ENCODE measurements at regions not wholly inside any gene's neighbourhood (a gene's known extent, or its start where the extent isn't known, plus 50 kb on each side); places are given as distances from the start of the nearest gene placed in this dataset.
"Not testable (repeated sequence)": the region's sequence is repeated elsewhere in the genome, so short reads cannot be mapped to it uniquely, and the experiment has no call there.

- peak; percentile 79 for FAIRE-seq
Measured at GRCh38 chr3:88000853-88001252, 58.0 kb downstream of the CGGBP1 start.

DNA sequence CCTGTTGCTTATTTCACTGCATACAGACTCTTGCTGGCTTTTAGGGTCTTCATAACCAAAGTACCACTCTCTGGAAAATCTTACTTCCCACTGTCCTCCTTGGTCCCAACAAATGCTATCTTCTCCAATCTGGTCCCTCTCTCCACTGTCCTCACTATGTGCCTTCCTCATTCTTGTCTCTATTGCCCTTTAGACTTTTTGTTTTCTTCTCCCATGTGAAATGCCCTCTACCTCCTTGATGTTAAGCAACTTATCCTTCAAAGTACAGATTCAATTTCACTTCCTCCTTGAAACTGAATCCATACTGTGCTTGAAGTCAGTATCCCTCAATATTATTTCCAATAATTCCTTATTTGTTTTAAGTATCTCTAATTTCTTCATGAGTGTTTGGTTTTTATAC lies 60.8 kb downstream of the CGGBP1 start:
- no peak for FAIRE-seq

GRCh38 chr3:87997298-87997697 lies 61.5 kb downstream of the CGGBP1 start:
- FAIRE-seq, result peak; percentile 53

DNA sequence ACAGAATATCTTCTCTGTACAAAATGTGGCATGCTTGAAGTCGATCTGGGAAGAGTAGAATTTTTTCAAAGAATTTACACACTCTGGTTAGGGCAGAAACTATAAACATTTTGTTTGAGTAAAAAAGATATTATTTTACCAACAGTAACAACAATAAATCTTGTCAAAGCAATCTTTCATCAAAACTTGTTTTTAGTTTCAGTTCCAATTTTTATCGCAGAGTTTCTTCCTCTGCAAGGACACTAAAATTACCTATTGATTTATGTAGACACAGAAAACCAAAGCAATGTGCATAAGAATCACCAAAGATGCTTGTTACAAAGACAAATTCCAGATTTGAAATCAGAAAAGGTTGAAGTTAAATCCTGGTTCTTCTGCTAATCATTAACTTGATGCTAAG lies 61.9 kb downstream of the CGGBP1 start:
- peak; percentile 51 for FAIRE-seq

DNA sequence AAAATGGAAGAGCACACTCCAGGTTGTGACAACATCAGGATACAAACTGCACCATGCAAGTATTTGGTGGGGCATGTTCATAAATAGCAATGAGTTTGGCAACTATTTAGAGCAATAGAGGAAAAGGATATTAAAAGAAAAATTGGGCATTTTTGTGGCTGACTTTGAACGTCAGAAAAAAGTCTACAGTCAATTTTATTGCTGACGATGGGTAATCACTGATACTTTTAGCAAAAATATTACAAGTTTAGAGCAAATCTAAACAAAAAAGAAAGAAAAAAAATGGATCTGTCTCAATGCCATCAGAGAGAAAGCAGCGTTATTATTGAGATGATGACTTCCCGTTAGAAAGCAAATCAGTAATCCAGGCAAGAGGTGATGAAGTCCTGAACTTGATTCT lies 65.2 kb downstream of the CGGBP1 start:
- peak; percentile 5 for FAIRE-seq

GRCh38 chr3:87987952-87988351 lies 70.9 kb downstream of the CGGBP1 start:
- no peak for FAIRE-seq

DNA sequence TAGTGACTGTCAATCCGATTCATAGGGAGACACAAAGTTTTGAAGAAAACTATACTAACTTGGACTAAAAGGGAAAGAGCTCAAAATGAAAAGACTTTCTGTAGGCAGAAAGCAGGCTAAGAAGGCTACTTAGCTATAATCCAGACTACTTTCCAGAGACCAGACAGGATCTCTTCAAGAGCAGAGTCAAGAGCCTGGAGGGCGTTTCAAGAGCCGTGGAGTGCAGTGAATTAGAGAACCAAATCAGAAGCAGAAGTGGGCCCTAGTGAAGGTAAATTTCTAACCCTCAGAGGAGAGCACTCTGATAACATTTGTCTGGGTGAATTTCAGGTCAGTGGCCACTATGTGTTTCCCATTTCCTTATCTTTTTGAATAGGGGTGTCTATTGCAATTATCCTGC lies 76.4 kb downstream of the CGGBP1 start:
- FAIRE-seq, result no peak

- FAIRE-seq, result no peak
Measured at GRCh38 chr3:87979527-87979926, 79.3 kb downstream of the CGGBP1 start.

- no peak for FAIRE-seq
Measured at GRCh38 chr3:87977765-87978164, 81.0 kb downstream of the CGGBP1 start.

GRCh38 chr3:87975716-87976115 lies 83.1 kb downstream of the CGGBP1 start:
- FAIRE-seq, result peak; percentile 17

DNA sequence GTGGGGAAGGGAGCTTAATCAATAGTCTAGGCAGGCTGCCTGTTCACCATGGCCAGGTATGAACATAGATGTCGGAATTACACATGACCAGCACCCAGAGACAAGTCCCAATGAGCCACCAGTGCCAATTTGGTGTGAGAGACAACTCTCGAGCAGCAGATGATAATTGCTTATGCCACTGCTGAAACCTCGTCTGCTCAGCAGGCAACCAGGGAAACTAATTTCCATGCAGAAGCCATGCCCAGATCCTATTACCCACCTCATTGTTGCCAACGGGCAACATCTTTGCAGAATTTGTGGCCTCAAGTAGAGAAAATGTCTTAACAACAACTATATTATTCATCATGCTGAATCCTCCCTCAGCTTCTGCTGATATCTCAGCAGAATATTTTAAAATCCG lies 84.9 kb downstream of the CGGBP1 start:
- FAIRE-seq, result no peak

DNA sequence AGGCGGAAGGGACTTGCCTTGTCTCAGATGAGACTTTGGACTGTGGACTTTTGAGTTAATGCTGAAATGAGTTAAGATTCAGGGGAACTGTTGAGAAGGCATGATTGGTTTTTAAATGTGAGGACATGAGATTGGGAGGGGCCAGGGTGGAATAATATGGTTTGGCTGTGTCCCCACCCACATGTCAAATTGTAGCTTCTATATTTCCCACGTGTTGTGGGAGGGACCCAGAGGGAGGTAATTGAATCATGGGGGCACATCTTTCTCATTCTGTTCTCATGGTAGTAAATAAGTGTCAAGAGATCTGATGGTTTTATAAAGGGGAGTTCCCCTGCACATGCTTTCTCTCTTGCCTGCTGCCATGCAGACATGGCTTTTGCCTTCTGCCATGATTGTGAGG lies 89.2 kb downstream of the CGGBP1 start:
- FAIRE-seq, result no peak

DNA sequence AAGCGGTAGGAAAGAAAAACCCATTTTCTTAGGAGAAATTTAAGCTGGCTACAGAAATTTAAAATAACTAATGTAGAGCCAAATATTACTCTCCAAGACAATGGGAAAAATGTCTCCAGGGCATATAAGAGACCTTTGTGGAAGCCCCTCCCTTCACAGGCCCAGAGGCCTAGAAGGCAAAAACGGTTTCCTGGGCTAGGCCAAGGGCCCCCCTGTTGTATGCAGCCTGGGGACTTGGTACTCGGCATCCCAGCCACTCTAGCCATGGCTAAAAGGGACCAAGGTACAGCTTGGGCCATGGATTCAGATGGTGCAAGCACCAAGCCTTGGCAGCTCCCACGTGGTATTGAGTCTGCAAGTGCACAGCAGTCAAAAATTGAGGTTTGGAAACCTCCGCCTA lies 90.1 kb downstream of the CGGBP1 start:
- FAIRE-seq, result no peak

- FAIRE-seq, result no peak
Measured at GRCh38 chr3:87958289-87958688, 100.5 kb downstream of the CGGBP1 start.

GRCh38 chr3:87957575-87957974 lies 101.2 kb downstream of the CGGBP1 start:
- FAIRE-seq, result peak; percentile 27

GRCh38 chr3:87949879-87950208 lies 109.0 kb downstream of the CGGBP1 start:
- FAIRE-seq, result no peak

GRCh38 chr3:87949189-87949878 lies 109.5 kb downstream of the CGGBP1 start:
- no peak for FAIRE-seq

- not testable (repeated sequence) for FAIRE-seq
Measured at GRCh38 chr3:87946007-87946406, 112.8 kb downstream of the CGGBP1 start.

GRCh38 chr3:87942256-87942655 lies 116.5 kb downstream of the CGGBP1 start:
- not testable (repeated sequence) for FAIRE-seq

GRCh38 chr3:87924485-87924884 lies 134.3 kb downstream of the CGGBP1 start:
- FAIRE-seq, result no peak

DNA sequence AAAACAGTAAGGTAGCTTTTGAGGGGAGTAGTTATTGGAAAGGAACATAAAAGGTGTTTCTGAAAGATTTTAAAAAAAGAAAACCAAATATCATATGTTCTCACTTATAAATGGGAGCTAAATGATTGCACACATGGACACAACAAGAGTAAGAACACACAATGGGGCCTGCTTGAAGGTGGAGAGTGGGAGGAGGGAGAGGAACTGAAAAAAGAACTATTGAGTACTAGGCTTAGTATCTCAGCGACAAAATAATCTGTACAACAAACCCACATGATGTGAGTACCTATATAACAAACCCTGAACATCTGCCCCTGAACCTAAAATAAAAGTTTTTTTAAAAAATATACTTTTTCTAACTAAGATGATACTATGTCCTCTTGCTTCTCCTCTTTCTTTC lies 138.3 kb downstream of the CGGBP1 start:
- no peak for FAIRE-seq

DNA sequence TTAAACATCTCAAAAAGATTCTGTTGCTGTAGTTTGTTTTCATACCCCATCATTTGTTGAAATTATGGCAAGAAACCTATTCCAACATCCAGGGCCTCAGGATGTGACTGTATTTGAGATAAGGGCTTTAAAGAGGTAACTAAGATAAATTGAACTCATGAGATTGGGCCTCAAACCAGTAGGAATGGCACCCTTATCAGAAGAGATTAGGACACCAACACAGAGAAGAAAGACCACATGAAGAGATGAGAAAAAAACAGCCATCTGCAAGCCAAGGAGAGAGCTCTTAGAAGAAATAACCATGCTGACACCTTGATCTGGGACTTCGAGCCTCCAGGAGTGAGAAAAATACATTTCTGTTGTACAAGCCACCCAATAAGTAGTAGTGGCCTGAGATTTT lies 157.7 kb downstream of the CGGBP1 start:
- no peak for FAIRE-seq

DNA sequence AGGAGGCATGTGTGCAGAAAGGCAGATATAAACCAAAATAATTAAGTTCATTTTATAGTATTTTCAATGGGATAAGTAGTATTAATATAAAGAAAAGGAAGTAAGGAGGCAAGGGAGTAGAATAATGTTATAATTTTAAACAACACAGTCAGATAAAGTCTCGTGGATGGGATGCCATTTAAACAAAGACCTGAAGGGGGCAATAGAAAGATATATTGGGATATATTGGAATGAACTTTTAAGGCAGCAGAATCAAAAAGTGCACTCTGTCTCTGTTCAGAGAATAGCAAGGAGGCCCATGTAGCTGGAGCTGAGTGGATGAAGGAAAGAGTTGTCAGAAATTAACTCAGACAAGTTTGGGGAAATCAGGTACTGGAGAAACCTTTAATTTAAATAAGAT lies 158.7 kb downstream of the CGGBP1 start:
- peak; percentile 78 for FAIRE-seq

DNA sequence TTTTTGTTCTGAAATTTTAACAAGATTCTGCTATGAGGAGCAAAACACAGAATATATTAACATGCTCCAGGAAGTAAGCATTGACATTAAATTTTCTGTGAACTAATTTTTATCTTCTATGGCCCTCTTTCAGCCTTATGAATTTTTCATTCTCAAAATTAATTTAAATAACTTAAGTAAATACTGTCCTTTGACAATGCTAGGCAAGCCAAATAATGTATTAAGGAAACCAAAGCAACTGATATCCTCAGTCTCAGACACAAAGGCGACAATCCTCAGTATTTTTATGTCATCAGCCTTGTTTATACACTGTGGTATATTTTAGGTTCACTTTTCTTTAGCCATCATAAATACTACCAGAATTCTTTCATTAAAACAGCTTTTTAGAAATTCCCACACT lies 159.8 kb downstream of the CGGBP1 start:
- FAIRE-seq, result peak; percentile 9

DNA sequence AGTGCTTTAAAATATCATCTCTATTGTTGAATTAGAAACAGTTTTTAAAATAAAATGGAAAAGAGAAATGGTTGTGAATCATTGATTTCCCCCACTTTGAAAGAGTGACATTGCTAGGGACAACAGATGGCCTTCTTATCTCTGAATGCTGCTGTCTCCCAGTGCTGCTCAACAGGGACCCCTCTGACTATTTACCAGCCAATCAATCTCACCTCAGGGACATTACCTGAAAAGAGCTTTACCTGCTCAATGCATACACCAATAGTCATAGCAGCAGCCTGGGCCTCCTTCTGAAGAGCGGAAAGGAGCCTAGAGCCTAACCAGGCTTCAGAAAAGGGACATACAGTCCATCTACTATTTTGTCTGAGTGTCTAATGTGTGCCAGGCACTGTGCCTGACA lies 162.8 kb downstream of the CGGBP1 start:
- peak; percentile 47 for FAIRE-seq

- no peak for FAIRE-seq
Measured at GRCh38 chr3:87873136-87873535, 185.7 kb downstream of the CGGBP1 start.

Data from islet of Langerhans (tissue), 1 donor.